ENCODE measurements at regions not wholly inside any gene's neighbourhood (a gene's known extent, or its start where the extent isn't known, plus 50 kb on each side); places are given as distances from the start of the nearest gene placed in this dataset.

DNA sequence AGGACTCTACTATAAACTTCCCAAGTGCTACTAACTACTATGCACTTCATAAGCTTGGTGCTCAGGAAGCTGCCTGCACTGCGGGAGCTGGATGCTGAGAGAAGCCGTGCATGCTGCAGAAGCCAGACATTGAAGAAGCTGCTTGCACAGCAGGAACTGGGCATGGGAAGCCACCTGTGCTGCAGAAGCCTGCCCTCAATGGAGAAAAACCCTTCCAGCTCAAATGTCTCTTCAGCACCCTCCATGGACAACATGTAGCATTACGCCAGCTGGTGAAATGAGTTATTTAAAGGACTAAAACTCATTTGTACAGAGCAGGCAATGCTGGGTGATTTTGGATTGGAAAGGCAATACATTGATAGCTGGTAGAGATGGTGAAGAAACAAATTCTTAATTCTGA, 247.2 kb downstream of the KIF4B start:
- Histone ChIP-seq H3K9me3 (replicated peaks in 1 of 2; ENCODE audit: control insufficient read depth in 2 of 2, insufficient read depth in 1 of 2, low read depth in 1 of 2, low read length in 2 of 2) (no peaks in the 10 kb centered on the region), H3K79me1 (ENCODE audit: low read depth, low read length) (no peaks in the 10 kb centered on the region), H3K23ac (ENCODE audit: low read depth, low read length, poor library complexity) (no peak overlapping the region), H3K4me1 (ENCODE audit: control insufficient read depth in 2 of 2, insufficient read depth in 1 of 2, low read depth in 1 of 2, low read length in 2 of 2) (no peaks in the 10 kb centered on the region), H2BK12ac (ENCODE audit: low read length) (no peak overlapping the region), H3K4me2 (ENCODE audit: insufficient read depth, low read length, poor library complexity, severe bottlenecking) (no peak overlapping the region), H2BK120ac (ENCODE audit: low read depth, low read length) (no peak overlapping the region), H3K9ac (ENCODE audit: low read depth, low read length, poor library complexity) (no peak overlapping the region), H3K27ac (replicated peaks; ENCODE audit: low read length) (no peak overlapping the region), H3K27me3 (ENCODE audit: control insufficient read depth in 3 of 3, insufficient read depth in 3 of 3, low read depth in 1 of 3, low read length in 3 of 3) (no peaks in the 10 kb centered on the region), H4K8ac (ENCODE audit: low read depth, low read length) (no peak overlapping the region), H3K36me3 (replicated peaks in 1 of 2; ENCODE audit: control insufficient read depth in 2 of 2, insufficient read depth in 2 of 2, low read length in 2 of 2) (no peaks in the 10 kb centered on the region), H3K4ac (ENCODE audit: low read length) (no peak overlapping the region), H2BK5ac (ENCODE audit: low read length) (no peak overlapping the region), H4K91ac (ENCODE audit: low read depth, low read length, poor library complexity) (no peak overlapping the region), H3K18ac (ENCODE audit: low read length) (no peak overlapping the region), H2AK5ac (ENCODE audit: low read depth, low read length) (no peak overlapping the region), H3K14ac (ENCODE audit: low read length) (no peak overlapping the region), H2AFZ (ENCODE audit: low read length) (no peak overlapping the region), H2BK15ac (ENCODE audit: low read length) (no peak overlapping the region), H3K4me3 (ENCODE audit: low read length in 2 of 2) (no peak overlapping the region)
- DNase-seq (ENCODE audit: low spot score), result peak; percentile 26
- WGBS, 2 donors (ENCODE audit: extremely low coverage in 2 of 2, insufficient read length in 2 of 2, insufficient replicate concordance in 1 of 2), result no CpG with 5 or more reads among the region's 3 CpGs

DNA sequence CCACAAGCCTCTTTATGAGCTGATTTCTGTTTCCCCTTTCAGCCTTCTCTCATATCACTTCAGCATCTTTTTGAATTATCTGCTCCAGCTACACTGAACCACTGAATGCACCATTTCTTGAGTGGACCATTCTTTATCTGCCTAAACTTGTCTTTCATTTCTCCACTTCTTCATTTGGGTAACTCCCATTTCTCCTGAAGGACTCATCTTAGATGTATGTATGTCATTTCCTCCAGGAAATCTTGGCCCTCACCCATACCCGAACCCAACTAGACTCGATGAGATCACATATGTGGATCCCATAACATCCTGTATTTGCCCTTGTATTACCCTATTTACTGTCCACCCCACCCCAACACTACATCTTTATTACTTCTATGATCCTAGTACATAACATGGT, 249.8 kb downstream of the KIF4B start:
- H2AK5ac ChIP-seq (ENCODE audit: low read depth, low read length), result no peak overlapping the region
- H3K18ac ChIP-seq (ENCODE audit: low read length), result no peak overlapping the region
- no peak overlapping the region for H3K4ac ChIP-seq (ENCODE audit: low read length)
- H3K4me2 ChIP-seq (ENCODE audit: insufficient read depth, low read length, poor library complexity, severe bottlenecking), result no peak overlapping the region
- no peak overlapping the region for H4K91ac ChIP-seq (ENCODE audit: low read depth, low read length, poor library complexity)
- no peak overlapping the region for H4K8ac ChIP-seq (ENCODE audit: low read depth, low read length)
- DNase-seq (ENCODE audit: low spot score), result no peak
- no peak overlapping the region for H2AFZ ChIP-seq (ENCODE audit: low read length)
- H3K4me1 ChIP-seq (ENCODE audit: control insufficient read depth in 2 of 2, insufficient read depth in 1 of 2, low read depth in 1 of 2, low read length in 2 of 2), result no peaks in the 10 kb centered on the region
- H2BK15ac ChIP-seq (ENCODE audit: low read length), result no peak overlapping the region
- no peaks in the 10 kb centered on the region for H3K79me1 ChIP-seq (ENCODE audit: low read depth, low read length)
- no peak overlapping the region for H2BK5ac ChIP-seq (ENCODE audit: low read length)
- H3K9me3 ChIP-seq (replicated peaks in 1 of 2; ENCODE audit: control insufficient read depth in 2 of 2, insufficient read depth in 1 of 2, low read depth in 1 of 2, low read length in 2 of 2), result no peaks in the 10 kb centered on the region
- no peaks in the 10 kb centered on the region for H3K27me3 ChIP-seq (ENCODE audit: control insufficient read depth in 3 of 3, insufficient read depth in 3 of 3, low read depth in 1 of 3, low read length in 3 of 3)
- H3K23ac ChIP-seq (ENCODE audit: low read depth, low read length, poor library complexity), result no peak overlapping the region
- no peak overlapping the region for H3K27ac ChIP-seq (replicated peaks; ENCODE audit: low read length)
- H2BK12ac ChIP-seq (ENCODE audit: low read length), result no peak overlapping the region
- no peak overlapping the region for H3K9ac ChIP-seq (ENCODE audit: low read depth, low read length, poor library complexity)
- no peak overlapping the region for H2BK120ac ChIP-seq (ENCODE audit: low read depth, low read length)
- no peak overlapping the region for H3K14ac ChIP-seq (ENCODE audit: low read length)
- no CpG with 5 or more reads among the region's 2 CpGs for WGBS, 2 donors (ENCODE audit: extremely low coverage in 2 of 2, insufficient read length in 2 of 2, insufficient replicate concordance in 1 of 2)
- no peak overlapping the region for H3K4me3 ChIP-seq (ENCODE audit: low read length in 2 of 2)
- H3K36me3 ChIP-seq (replicated peaks in 1 of 2; ENCODE audit: control insufficient read depth in 2 of 2, insufficient read depth in 2 of 2, low read length in 2 of 2), result no peaks in the 10 kb centered on the region

DNA sequence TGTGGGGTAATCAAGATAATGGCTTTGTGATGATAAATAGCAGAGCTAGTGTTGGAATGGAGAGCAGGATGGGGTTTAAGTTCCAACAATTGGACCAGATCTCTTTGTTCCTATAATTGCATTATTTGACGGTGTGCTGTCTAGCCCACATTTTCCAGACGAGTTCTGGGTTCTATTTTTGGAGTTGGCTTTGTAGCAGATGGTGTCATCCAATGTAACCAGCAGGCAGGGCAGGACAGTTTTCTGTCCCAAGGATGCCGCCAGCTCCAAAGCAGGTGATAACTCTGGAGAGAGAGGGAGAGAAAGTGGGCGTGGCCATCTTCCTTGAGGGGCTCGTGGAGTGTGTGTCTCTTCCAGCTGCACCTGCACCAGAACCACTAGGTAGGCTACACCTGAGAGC, 251.3 kb downstream of the KIF4B start:
- Histone ChIP-seq H3K79me1 (ENCODE audit: low read depth, low read length) (no peaks in the 10 kb centered on the region), H2BK5ac (ENCODE audit: low read length) (no peak overlapping the region), H3K23ac (ENCODE audit: low read depth, low read length, poor library complexity) (no peak overlapping the region), H2AFZ (ENCODE audit: low read length) (no peak overlapping the region), H3K27me3 (ENCODE audit: control insufficient read depth in 3 of 3, insufficient read depth in 3 of 3, low read depth in 1 of 3, low read length in 3 of 3) (no peaks in the 10 kb centered on the region), H3K36me3 (replicated peaks in 1 of 2; ENCODE audit: control insufficient read depth in 2 of 2, insufficient read depth in 2 of 2, low read length in 2 of 2) (no peaks in the 10 kb centered on the region), H4K8ac (ENCODE audit: low read depth, low read length) (no peak overlapping the region), H4K91ac (ENCODE audit: low read depth, low read length, poor library complexity) (no peak overlapping the region), H2AK5ac (ENCODE audit: low read depth, low read length) (no peak overlapping the region), H2BK120ac (ENCODE audit: low read depth, low read length) (no peak overlapping the region), H3K4me1 (ENCODE audit: control insufficient read depth in 2 of 2, insufficient read depth in 1 of 2, low read depth in 1 of 2, low read length in 2 of 2) (no peaks in the 10 kb centered on the region), H3K4me3 (ENCODE audit: low read length in 2 of 2) (no peak overlapping the region), H3K9me3 (replicated peaks in 1 of 2; ENCODE audit: control insufficient read depth in 2 of 2, insufficient read depth in 1 of 2, low read depth in 1 of 2, low read length in 2 of 2) (no peaks in the 10 kb centered on the region), H3K14ac (ENCODE audit: low read length) (no peak overlapping the region), H3K4ac (ENCODE audit: low read length) (no peak overlapping the region), H3K9ac (ENCODE audit: low read depth, low read length, poor library complexity) (no peak overlapping the region), H2BK15ac (ENCODE audit: low read length) (no peak overlapping the region), H3K4me2 (ENCODE audit: insufficient read depth, low read length, poor library complexity, severe bottlenecking) (no peak overlapping the region), H2BK12ac (ENCODE audit: low read length) (no peak overlapping the region), H3K18ac (ENCODE audit: low read length) (no peak overlapping the region), H3K27ac (replicated peaks; ENCODE audit: low read length) (no peak overlapping the region)
- DNase-seq (ENCODE audit: low spot score), result no peak
- no CpG with 5 or more reads among the region's 5 CpGs for WGBS, 2 donors (ENCODE audit: extremely low coverage in 2 of 2, insufficient read length in 2 of 2, insufficient replicate concordance in 1 of 2)

DNA sequence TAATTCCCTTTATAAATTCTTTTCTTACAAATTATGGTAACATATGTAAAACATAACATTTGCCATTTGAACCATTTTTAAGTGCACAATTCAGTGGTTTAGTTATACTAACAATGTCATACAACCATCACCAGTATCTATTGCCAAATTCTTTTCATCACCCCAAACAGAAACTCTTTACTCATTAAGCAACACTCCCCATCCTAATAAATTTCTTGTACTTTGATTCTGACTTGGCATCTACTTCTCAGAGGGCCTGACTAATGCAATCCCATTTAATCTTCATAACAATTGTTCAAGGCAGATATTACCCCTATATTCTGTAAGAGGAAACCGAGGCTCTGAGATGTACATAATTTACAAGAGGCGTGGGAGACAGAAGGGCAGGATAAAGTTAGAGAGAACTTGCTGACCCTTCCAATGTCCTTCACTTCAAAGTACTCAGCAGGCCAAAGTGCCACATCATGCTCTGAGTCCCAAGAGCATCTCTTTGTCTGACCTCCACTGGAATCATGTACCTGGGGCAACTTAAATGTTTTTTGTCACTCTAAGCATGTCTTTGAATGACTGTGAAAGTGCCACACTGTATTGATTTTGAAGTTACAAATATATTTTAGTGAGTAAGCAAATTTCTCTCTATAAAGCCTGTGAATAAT, 255.3 kb downstream of the KIF4B start:
- no peak overlapping the region for H2AK5ac ChIP-seq (ENCODE audit: low read depth, low read length)
- no peak overlapping the region for H3K18ac ChIP-seq (ENCODE audit: low read length)
- H3K4me3 ChIP-seq (ENCODE audit: low read length in 2 of 2), result no peak overlapping the region
- H3K79me1 ChIP-seq (ENCODE audit: low read depth, low read length), result no peaks in the 10 kb centered on the region
- H4K91ac ChIP-seq (ENCODE audit: low read depth, low read length, poor library complexity), result no peak overlapping the region
- H3K27ac ChIP-seq (replicated peaks; ENCODE audit: low read length), result no peak overlapping the region
- no peak overlapping the region for H3K23ac ChIP-seq (ENCODE audit: low read depth, low read length, poor library complexity)
- no peak overlapping the region for H3K4me2 ChIP-seq (ENCODE audit: insufficient read depth, low read length, poor library complexity, severe bottlenecking)
- no peak overlapping the region for H3K9ac ChIP-seq (ENCODE audit: low read depth, low read length, poor library complexity)
- DNase-seq (ENCODE audit: low spot score), result no peak
- no peak overlapping the region for H2BK5ac ChIP-seq (ENCODE audit: low read length)
- H4K8ac ChIP-seq (ENCODE audit: low read depth, low read length), result no peak overlapping the region
- H2AFZ ChIP-seq (ENCODE audit: low read length), result no peak overlapping the region
- H2BK12ac ChIP-seq (ENCODE audit: low read length), result no peak overlapping the region
- peaks cover 0 to 3% of the 10 kb centered on the region in 2 donors for H3K4me1 ChIP-seq (ENCODE audit: control insufficient read depth in 2 of 2, insufficient read depth in 1 of 2, low read depth in 1 of 2, low read length in 2 of 2)
- no peak overlapping the region for H2BK15ac ChIP-seq (ENCODE audit: low read length)
- H2BK120ac ChIP-seq (ENCODE audit: low read depth, low read length), result no peak overlapping the region
- WGBS, 2 donors (ENCODE audit: extremely low coverage in 2 of 2, insufficient read length in 2 of 2, insufficient replicate concordance in 1 of 2), result no CpG with 5 or more reads among the region's 2 CpGs
- no peak overlapping the region for H3K4ac ChIP-seq (ENCODE audit: low read length)
- no peaks in the 10 kb centered on the region for H3K36me3 ChIP-seq (replicated peaks in 1 of 2; ENCODE audit: control insufficient read depth in 2 of 2, insufficient read depth in 2 of 2, low read length in 2 of 2)
- no peak overlapping the region for H3K14ac ChIP-seq (ENCODE audit: low read length)
- H3K9me3 ChIP-seq (replicated peaks in 1 of 2; ENCODE audit: control insufficient read depth in 2 of 2, insufficient read depth in 1 of 2, low read depth in 1 of 2, low read length in 2 of 2), result no peaks in the 10 kb centered on the region
- no peaks in the 10 kb centered on the region for H3K27me3 ChIP-seq (ENCODE audit: control insufficient read depth in 3 of 3, insufficient read depth in 3 of 3, low read depth in 1 of 3, low read length in 3 of 3)
